Spleen (tissue), 7 donors: ENCODE measurements at regions not wholly inside any gene's neighbourhood (a gene's known extent, or its start where the extent isn't known, plus 50 kb on each side); places are given as distances from the start of the nearest gene placed in this dataset.

ENCODE experiments used
- CTCF ChIP-seq, 11 experiments: fragments of 200-600 bp in 7 of 11; fragments of 450-650 bp in 4 of 11; sonication (generic) in 4 of 11; IDR thresholded peaks in 8 of 11; conservative IDR thresholded peaks in 3 of 11; 1 replicate in 7 of 11; 2 replicates in 4 of 11; pipeline versions ENCODE4 v1.4.0 to v1.8.0; 2016 to 2021; ENCODE audit warnings: antibody characterized with exemption in 11 of 11, inconsistent platforms in 4 of 11, mild to moderate bottlenecking in 1 of 11
- POLR2A ChIP-seq, 3 donors: fragments of 450-650 bp; IDR thresholded peaks; one replicate each; pipeline ENCODE4 v1.5.1; 2017; ENCODE audit warnings: antibody characterized with exemption in 3 of 3, mild to moderate bottlenecking in 1 of 3
- donor health status: DM: no; HTN: no; CAD: no; lungs with moderate emphysema.
- donor health status: DM: no; HTN: no; CAD: no.
- donor health status: DM: no; HTN: no; CAD: no.

- TF ChIP-seq POLR2A (IDR thresholded peaks at IDR 0.05), result no peak
- TF ChIP-seq CTCF (IDR thresholded peaks at IDR 0.05 in 8 of 11, conservative IDR thresholded peaks at IDR 0.05 in 3 of 11), result no peak
Observed at GRCh38 chr10:117944676-117945447, 101.9 kb downstream of the RAB11FIP2 start.
